ENCODE measurements at regions not wholly inside any gene's neighbourhood (a gene's known extent, or its start where the extent isn't known, plus 50 kb on each side); places are given as distances from the start of the nearest gene placed in this dataset.

DNA sequence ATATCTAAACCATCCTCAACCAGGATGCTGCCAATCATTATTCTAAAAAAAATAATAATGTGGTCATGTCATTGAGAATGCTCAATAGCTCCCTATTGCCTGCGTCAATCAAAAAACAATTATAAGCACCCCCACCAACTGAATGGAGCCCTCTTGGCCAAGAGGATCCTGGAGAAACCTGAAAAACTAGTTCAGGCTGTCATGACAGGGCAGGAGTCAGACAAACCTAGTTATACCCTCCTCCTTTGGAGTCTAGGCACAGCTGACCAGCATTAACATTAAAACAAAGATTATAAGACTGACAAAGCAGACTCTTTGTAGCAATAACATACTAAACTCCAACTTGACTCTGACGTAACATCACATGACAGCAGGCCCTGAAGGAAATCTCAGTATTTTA is 119.2 kb upstream of the CCL2 start:
- H2AFZ ChIP-seq (ENCODE audit: low read length) = no peak overlapping the region
- DNase-seq (ENCODE audit: insufficient read length, low spot score, missing footprints) = no peak
- H4K20me1 ChIP-seq (ENCODE audit: insufficient read depth, low read length) = no peaks in the 10 kb centered on the region

DNA sequence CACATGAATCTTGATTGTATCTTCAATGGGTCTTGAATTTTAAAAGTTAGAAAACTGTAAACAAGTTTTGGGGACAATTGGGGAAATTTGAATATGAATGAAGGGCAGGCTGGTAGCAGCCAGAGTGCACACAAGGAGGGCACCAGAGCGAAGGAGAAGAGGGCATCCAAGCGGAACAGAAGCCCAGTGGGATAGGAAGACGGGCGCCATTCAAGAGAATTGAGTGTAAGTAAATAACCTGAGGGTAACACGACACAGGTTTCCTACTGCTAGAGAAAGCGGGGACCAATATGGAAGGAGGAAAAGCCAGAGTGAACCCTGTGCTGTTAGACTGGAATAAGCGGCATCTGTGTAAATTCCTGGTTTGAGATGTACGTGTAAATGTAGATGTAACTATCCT is 115.1 kb upstream of the CCL2 start:
- H3K27me3 ChIP-seq (ENCODE audit: insufficient read depth, low read length) = no peaks in the 10 kb centered on the region
- TF ChIP-seq, protein P1, sequence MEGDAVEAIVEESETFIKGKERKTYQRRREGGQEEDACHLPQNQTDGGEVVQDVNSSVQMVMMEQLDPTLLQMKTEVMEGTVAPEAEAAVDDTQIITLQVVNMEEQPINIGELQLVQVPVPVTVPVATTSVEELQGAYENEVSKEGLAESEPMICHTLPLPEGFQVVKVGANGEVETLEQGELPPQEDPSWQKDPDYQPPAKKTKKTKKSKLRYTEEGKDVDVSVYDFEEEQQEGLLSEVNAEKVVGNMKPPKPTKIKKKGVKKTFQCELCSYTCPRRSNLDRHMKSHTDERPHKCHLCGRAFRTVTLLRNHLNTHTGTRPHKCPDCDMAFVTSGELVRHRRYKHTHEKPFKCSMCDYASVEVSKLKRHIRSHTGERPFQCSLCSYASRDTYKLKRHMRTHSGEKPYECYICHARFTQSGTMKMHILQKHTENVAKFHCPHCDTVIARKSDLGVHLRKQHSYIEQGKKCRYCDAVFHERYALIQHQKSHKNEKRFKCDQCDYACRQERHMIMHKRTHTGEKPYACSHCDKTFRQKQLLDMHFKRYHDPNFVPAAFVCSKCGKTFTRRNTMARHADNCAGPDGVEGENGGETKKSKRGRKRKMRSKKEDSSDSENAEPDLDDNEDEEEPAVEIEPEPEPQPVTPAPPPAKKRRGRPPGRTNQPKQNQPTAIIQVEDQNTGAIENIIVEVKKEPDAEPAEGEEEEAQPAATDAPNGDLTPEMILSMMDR (IDR thresholded peaks at IDR 0.05; ENCODE audit: extremely low read depth, low read depth, low read length) = no peak
- H4K20me1 ChIP-seq (ENCODE audit: insufficient read depth, low read length) = no peaks in the 10 kb centered on the region
- no peak for DNase-seq (ENCODE audit: insufficient read length, low spot score, missing footprints)
- no peaks in the 10 kb centered on the region for H3K36me3 ChIP-seq (ENCODE audit: insufficient read depth, low read length)
- H3K4me3 ChIP-seq (ENCODE audit: insufficient read depth, low read length) = no peak overlapping the region
- no peak overlapping the region for H2AFZ ChIP-seq (ENCODE audit: low read length)
- no peaks in the 10 kb centered on the region for H3K9me3 ChIP-seq (ENCODE audit: low read depth, low read length)
- no peaks in the 10 kb centered on the region for H3K79me2 ChIP-seq (ENCODE audit: insufficient read depth, low read length)
- no peak overlapping the region for H3K27ac ChIP-seq (ENCODE audit: low read depth, low read length)
- H3K4me2 ChIP-seq (ENCODE audit: insufficient read depth, low read length) = no peak overlapping the region
- H3K4me1 ChIP-seq (ENCODE audit: insufficient read depth, low read length) = no peaks in the 10 kb centered on the region

More for the DNA sequence above, 119.2 kb upstream of the CCL2 start:
- Histone ChIP-seq H3K79me2 (ENCODE audit: insufficient read depth, low read length) (no peaks in the 10 kb centered on the region), H3K4me1 (ENCODE audit: insufficient read depth, low read length) (no peaks in the 10 kb centered on the region), H3K9me3 (ENCODE audit: low read depth, low read length) (no peaks in the 10 kb centered on the region), H3K27ac (ENCODE audit: low read depth, low read length) (no peak overlapping the region), H3K4me3 (ENCODE audit: insufficient read depth, low read length) (no peak overlapping the region), H3K27me3 (ENCODE audit: insufficient read depth, low read length) (no peaks in the 10 kb centered on the region), H3K36me3 (ENCODE audit: insufficient read depth, low read length) (no peaks in the 10 kb centered on the region), H3K4me2 (ENCODE audit: insufficient read depth, low read length) (no peak overlapping the region)
- TF ChIP-seq, protein P1 (IDR thresholded peaks at IDR 0.05; ENCODE audit: extremely low read depth, low read depth, low read length) = no peak

DNA sequence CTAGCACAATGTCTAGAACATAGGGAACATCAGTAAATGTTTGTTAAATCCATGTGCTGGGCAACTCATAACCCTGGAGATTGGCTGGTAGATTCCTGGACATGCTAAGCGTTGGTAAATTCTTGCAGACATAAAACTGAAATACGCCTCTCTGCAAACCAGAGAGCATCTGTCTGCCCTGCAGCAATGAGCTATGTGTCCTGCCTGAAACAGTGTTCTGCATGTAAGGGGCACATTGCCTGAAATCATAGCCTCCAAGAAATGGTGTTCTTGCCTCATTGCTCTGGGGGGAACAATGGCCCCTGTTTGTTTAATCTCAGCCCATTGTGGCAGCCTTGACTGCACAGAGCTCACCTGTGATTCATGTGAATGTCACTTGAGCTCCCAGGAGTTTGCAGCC is 113.5 kb upstream of the CCL2 start:
- H3K4me1 ChIP-seq (ENCODE audit: insufficient read depth, low read length) = no peaks in the 10 kb centered on the region
- H3K79me2 ChIP-seq (ENCODE audit: insufficient read depth, low read length) = no peaks in the 10 kb centered on the region
- H3K4me3 ChIP-seq (ENCODE audit: insufficient read depth, low read length) = no peak overlapping the region
- TF ChIP-seq, protein P1 (IDR thresholded peaks at IDR 0.05; ENCODE audit: extremely low read depth, low read depth, low read length) = no peak
- H2AFZ ChIP-seq (ENCODE audit: low read length) = no peak overlapping the region
- H3K4me2 ChIP-seq (ENCODE audit: insufficient read depth, low read length) = no peak overlapping the region
- no peak overlapping the region for H3K27ac ChIP-seq (ENCODE audit: low read depth, low read length)
- H3K27me3 ChIP-seq (ENCODE audit: insufficient read depth, low read length) = no peaks in the 10 kb centered on the region
- H3K9me3 ChIP-seq (ENCODE audit: low read depth, low read length) = no peaks in the 10 kb centered on the region
- no peak for DNase-seq (ENCODE audit: insufficient read length, low spot score, missing footprints)
- H3K36me3 ChIP-seq (ENCODE audit: insufficient read depth, low read length) = no peaks in the 10 kb centered on the region
- no peaks in the 10 kb centered on the region for H4K20me1 ChIP-seq (ENCODE audit: insufficient read depth, low read length)

DNA sequence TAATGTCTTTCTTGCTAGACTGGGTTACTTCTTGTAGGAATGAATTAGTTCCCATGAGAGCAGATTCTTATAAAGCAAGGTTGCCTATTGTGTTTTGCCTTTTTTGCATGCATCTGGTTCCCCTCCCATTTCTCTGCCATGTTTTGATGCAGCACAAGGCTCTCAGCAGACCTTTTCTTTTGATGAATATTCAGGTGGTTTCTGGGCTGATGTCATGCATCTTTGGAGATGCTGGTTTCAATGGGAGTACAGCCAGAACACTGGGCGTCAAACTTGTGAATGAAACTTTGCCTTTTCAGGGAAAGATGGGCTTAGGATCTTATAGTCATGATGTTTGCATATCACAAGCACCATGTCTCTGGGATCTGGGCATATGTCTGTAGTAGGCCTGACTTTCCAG is 111.7 kb upstream of the CCL2 start:
- Histone ChIP-seq H3K4me3 (ENCODE audit: insufficient read depth, low read length) (no peak overlapping the region), H3K36me3 (ENCODE audit: insufficient read depth, low read length) (no peaks in the 10 kb centered on the region), H2AFZ (ENCODE audit: low read length) (no peak overlapping the region), H3K27me3 (ENCODE audit: insufficient read depth, low read length) (no peaks in the 10 kb centered on the region), H3K4me2 (ENCODE audit: insufficient read depth, low read length) (no peak overlapping the region), H4K20me1 (ENCODE audit: insufficient read depth, low read length) (no peaks in the 10 kb centered on the region), H3K4me1 (ENCODE audit: insufficient read depth, low read length) (no peaks in the 10 kb centered on the region), H3K27ac (ENCODE audit: low read depth, low read length) (no peak overlapping the region), H3K79me2 (ENCODE audit: insufficient read depth, low read length) (no peaks in the 10 kb centered on the region), H3K9me3 (ENCODE audit: low read depth, low read length) (no peaks in the 10 kb centered on the region)
- TF ChIP-seq, protein P1 (IDR thresholded peaks at IDR 0.05; ENCODE audit: extremely low read depth, low read depth, low read length) = no peak
- no peak for DNase-seq (ENCODE audit: insufficient read length, low spot score, missing footprints)
